BE2C (cell line): ENCODE measurements at regions not wholly inside any gene's neighbourhood (a gene's known extent, or its start where the extent isn't known, plus 50 kb on each side); places are given as distances from the start of the nearest gene placed in this dataset.
"Not testable (repeated sequence)": the region's sequence is repeated elsewhere in the genome, so short reads cannot be mapped to it uniquely, and the experiment has no call there.

Source experiments
- DNase-seq: peaks from one replicate; pipeline ENCODE4 v3.0.0-alpha.2; 2020
- H3K27me3 ChIP-seq: fragments of 250-450 bp; sonication (Bioruptor Pico); 2 replicates; pipeline ENCODE4 v1.5.1; 2020; ENCODE audit warnings: mild to moderate bottlenecking
- H3K36me3 ChIP-seq: fragments of 250-450 bp; sonication (Bioruptor Pico); 2 replicates; pipeline ENCODE4 v1.5.1; 2020; ENCODE audit warnings: mild to moderate bottlenecking
- H3K4me1 ChIP-seq: fragments of 250-450 bp; sonication (Bioruptor Pico); 2 replicates; pipeline ENCODE4 v1.5.1; 2020
- H3K4me3 ChIP-seq: 2 replicates; pipeline ENCODE4 v1.5.1; 2011; ENCODE audit warnings: low read depth, low read length
- H3K9me3 ChIP-seq: fragments of 250-450 bp; sonication (Bioruptor Pico); 2 replicates; pipeline ENCODE4 v1.5.1; 2020
- CTCF ChIP-seq: IDR thresholded peaks from 2 replicates; pipeline ENCODE4 v1.5.1; 2012; ENCODE audit warnings: mild to moderate bottlenecking, low read depth, low read length

DNA sequence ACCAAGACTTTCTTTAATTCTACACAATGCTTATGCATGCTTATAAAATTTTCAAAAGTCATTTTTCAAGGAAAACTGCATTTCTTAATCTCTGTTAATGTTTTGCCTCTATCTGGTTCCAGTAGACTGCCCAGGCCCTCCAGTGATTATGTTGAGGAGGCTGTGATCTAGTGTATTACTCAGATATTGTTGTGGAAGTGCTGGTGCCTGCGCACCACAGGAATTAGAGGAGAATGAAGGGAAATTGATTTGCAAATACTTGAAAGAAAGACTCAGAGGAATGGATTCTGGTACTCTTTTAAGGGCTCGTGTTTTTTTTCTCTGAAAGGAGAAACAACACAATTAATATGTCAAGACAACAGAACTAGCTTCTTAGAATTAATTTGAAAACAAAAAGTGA is 1015.1 kb downstream of the RPA4 start:
- no peaks in the 10 kb centered on the region for H3K9me3 ChIP-seq
- H3K4me3 ChIP-seq, result no peak overlapping the region
- TF ChIP-seq CTCF, result no peak
- DNase-seq, result no peak
- no peaks in the 10 kb centered on the region for H3K27me3 ChIP-seq
- no peaks in the 10 kb centered on the region for H3K36me3 ChIP-seq
- H3K4me1 ChIP-seq, result no peaks in the 10 kb centered on the region

DNA sequence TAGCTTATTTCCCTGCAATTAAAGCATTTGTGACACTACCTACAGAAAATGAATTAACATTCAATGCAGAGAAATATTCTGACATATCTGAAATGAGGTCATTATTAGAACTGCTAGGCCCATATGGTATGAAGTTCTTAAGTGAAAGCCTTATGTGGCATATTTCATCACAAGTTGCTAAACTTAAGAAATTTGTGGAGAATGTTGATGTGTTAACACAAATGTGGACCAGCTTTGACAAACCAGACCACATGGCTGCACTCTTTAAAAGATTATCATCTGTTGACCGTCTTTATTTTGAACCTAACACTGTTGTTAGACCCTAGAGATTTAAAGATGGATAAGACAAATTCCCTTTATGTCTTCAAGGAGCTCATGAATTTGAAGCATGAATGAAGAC is 1024.1 kb downstream of the RPA4 start:
- no peak for TF ChIP-seq CTCF
- H3K36me3 ChIP-seq, result no peaks in the 10 kb centered on the region
- H3K27me3 ChIP-seq, result no peaks in the 10 kb centered on the region
- no peaks in the 10 kb centered on the region for H3K9me3 ChIP-seq
- no peaks in the 10 kb centered on the region for H3K4me1 ChIP-seq
- H3K4me3 ChIP-seq, result no peak overlapping the region
- no peak for DNase-seq

GRCh38 chrX:97909245-97909644 is 1025.5 kb downstream of the RPA4 start:
- no peaks in the 10 kb centered on the region for H3K27me3 ChIP-seq
- H3K9me3 ChIP-seq, result no peaks in the 10 kb centered on the region
- H3K4me1 ChIP-seq, result no peaks in the 10 kb centered on the region
- no peak overlapping the region for H3K4me3 ChIP-seq
- no peaks in the 10 kb centered on the region for H3K36me3 ChIP-seq
- no peak for TF ChIP-seq CTCF
- no peak for DNase-seq

GRCh38 chrX:97915390-97915789 is 1031.7 kb downstream of the RPA4 start:
- not testable (repeated sequence) for H3K36me3 ChIP-seq, H3K4me3 ChIP-seq, H3K27me3 ChIP-seq, H3K4me1 ChIP-seq, DNase-seq, H3K9me3 ChIP-seq

DNA sequence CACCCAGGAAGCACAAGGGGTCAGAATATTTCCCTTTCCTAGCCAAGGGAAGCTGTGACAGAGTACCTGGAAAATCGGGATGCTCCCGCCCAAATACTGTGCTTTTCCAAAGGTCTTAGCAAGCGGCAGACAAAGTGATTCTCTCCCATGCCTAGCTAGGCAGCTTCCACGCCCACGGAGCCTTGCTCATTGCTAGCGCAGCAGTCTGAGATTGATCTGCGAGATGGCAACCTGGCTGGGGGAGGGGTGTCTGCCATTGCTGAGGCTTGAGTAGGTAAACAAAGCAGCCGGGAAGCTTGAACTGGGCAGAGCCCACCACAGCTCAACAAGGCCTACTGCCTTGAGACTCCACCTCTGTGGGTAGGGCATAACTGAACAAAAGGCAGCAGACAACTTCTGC is 1037.5 kb downstream of the RPA4 start:
- DNase-seq, H3K9me3 ChIP-seq, H3K36me3 ChIP-seq, H3K27me3 ChIP-seq, H3K4me3 ChIP-seq, H3K4me1 ChIP-seq: not testable (repeated sequence)

GRCh38 chrX:97931586-97931985 is 1047.9 kb downstream of the RPA4 start:
- TF ChIP-seq CTCF, result no peak
- no peaks in the 10 kb centered on the region for H3K27me3 ChIP-seq
- no peaks in the 10 kb centered on the region for H3K4me1 ChIP-seq
- H3K36me3 ChIP-seq, result no peaks in the 10 kb centered on the region
- no peak overlapping the region for H3K4me3 ChIP-seq
- DNase-seq, result no peak
- no peaks in the 10 kb centered on the region for H3K9me3 ChIP-seq

GRCh38 chrX:97936296-97936695 is 1052.6 kb downstream of the RPA4 start:
- Histone ChIP-seq H3K36me3 (no peaks in the 10 kb centered on the region), H3K9me3 (no peaks in the 10 kb centered on the region), H3K4me1 (no peaks in the 10 kb centered on the region), H3K27me3 (no peaks in the 10 kb centered on the region), H3K4me3 (no peak overlapping the region)
- TF ChIP-seq CTCF, result no peak
- no peak for DNase-seq
